WERI-Rb-1 (cell line): ENCODE measurements at regions not wholly inside any gene's neighbourhood (a gene's known extent, or its start where the extent isn't known, plus 50 kb on each side); places are given as distances from the start of the nearest gene placed in this dataset.
"Not testable (repeated sequence)": the region's sequence is repeated elsewhere in the genome, so short reads cannot be mapped to it uniquely, and the experiment has no call there.

Experiments used
- DNase-seq: peaks from one replicate; pipeline ENCODE4 v3.0.0-alpha.2; 2020
- H3K27ac ChIP-seq: fragments of 250-450 bp; sonication (Bioruptor Pico); 2 replicates; pipeline ENCODE4 v1.5.1; 2020; ENCODE audit warnings: mild to moderate bottlenecking, moderate library complexity
- H3K27me3 ChIP-seq: fragments of 250-450 bp; sonication (Bioruptor Pico); 2 replicates; pipeline ENCODE4 v1.5.1; 2021; ENCODE audit warnings: mild to moderate bottlenecking, low read depth, moderate library complexity; ENCODE audit not compliant: insufficient read depth, severe bottlenecking
- H3K36me3 ChIP-seq: fragments of 250-450 bp; sonication (Bioruptor Pico); 2 replicates; pipeline ENCODE4 v1.5.1; 2020; ENCODE audit warnings: mild to moderate bottlenecking, moderate library complexity
- H3K4me3 ChIP-seq: 2 replicates; pipeline ENCODE4 v1.5.1; 2011; ENCODE audit warnings: low read depth, mild to moderate bottlenecking, control low read depth, low read length
- H3K9me3 ChIP-seq: fragments of 250-450 bp; sonication (Bioruptor Pico); 2 replicates; pipeline ENCODE4 v1.5.1; 2021; ENCODE audit warnings: mild to moderate bottlenecking, moderate library complexity; ENCODE audit not compliant: severe bottlenecking
- TF ChIP-seq, protein P1 (sequence below): IDR thresholded peaks from 2 replicates; pipeline ENCODE4 v1.5.1; 2011; ENCODE audit warnings: low read depth, mild to moderate bottlenecking, control low read depth, inconsistent platforms, low read length

DNA sequence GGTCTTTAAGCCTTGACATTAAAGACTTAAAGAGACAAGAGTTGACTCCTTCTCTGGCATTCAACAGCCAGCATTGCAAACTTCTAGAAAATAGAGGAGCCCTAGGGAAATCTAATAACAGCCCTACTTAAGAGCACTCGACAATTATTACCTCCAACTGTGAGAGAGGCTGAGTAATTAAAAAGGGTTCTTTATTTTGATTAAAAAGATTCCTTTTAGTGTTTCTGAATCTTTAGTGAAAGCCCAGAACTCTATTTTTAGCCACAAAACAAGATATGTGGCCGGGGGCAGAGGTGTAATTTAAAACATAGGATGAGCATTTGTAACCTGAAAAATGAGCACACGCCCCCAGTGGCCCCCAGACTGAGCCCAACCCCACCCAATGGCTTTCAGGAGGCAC lies 222.3 kb downstream of the SMAD2 start:
- TF ChIP-seq, protein P1, sequence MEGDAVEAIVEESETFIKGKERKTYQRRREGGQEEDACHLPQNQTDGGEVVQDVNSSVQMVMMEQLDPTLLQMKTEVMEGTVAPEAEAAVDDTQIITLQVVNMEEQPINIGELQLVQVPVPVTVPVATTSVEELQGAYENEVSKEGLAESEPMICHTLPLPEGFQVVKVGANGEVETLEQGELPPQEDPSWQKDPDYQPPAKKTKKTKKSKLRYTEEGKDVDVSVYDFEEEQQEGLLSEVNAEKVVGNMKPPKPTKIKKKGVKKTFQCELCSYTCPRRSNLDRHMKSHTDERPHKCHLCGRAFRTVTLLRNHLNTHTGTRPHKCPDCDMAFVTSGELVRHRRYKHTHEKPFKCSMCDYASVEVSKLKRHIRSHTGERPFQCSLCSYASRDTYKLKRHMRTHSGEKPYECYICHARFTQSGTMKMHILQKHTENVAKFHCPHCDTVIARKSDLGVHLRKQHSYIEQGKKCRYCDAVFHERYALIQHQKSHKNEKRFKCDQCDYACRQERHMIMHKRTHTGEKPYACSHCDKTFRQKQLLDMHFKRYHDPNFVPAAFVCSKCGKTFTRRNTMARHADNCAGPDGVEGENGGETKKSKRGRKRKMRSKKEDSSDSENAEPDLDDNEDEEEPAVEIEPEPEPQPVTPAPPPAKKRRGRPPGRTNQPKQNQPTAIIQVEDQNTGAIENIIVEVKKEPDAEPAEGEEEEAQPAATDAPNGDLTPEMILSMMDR, result no peak
- Histone ChIP-seq H3K9me3 (no peaks in the 10 kb centered on the region), H3K27ac (peak overlapping the region; percentile 5; the same call in 1 of the 2 replicates), H3K27me3 (no peaks in the 10 kb centered on the region), H3K4me3 (no peak overlapping the region), H3K36me3 (no peaks in the 10 kb centered on the region)
- no peak for DNase-seq

DNA sequence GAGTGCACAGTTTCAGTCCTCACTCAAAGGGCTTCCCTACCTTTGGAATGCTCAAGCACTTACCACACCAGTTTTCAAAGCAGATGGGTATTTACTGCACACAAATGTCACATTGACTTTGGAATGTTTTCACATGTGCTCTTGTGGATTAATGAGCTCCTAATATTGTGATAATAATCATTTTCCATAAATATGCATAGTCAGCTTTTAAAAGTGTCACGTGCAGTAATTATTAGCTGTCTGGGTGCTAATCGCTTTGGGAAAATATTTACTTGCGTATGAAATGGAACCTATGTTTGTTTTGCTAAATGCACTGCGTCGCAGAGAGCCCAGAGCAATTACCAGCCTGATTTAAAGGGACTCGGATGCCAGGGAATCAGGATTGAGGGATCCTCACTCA lies 229.3 kb downstream of the SMAD2 start:
- Histone ChIP-seq H3K36me3 (no peaks in the 10 kb centered on the region), H3K27me3 (no peaks in the 10 kb centered on the region), H3K27ac (no peak overlapping the region), H3K9me3 (no peaks in the 10 kb centered on the region), H3K4me3 (no peak overlapping the region)
- TF ChIP-seq, protein P1, result no peak
- DNase-seq, result no peak

DNA sequence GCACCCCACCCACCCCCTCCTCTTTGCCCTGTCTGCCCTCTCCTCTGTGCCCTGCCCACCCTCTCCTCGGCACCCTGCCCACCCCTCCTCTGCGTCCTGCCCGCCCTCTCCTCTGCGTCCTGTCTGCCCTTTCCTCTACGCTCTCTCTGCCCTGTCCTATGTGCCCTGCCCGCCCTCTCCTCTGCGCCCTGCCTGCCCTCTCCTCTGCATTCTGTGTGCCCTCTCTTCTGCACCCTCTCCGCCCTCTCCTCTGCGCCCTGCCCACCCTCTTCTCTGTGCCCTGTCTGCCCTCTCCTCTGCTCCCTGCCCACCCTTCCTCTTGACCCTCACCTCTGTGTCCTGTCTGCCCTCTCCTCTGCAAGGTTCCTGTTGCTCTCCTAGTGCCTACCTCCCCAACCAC lies 233.6 kb downstream of the SMAD2 start:
- no peaks in the 10 kb centered on the region for H3K9me3 ChIP-seq
- H3K4me3 ChIP-seq, result no peak overlapping the region
- TF ChIP-seq, protein P1, result no peak
- DNase-seq, result no peak
- no peaks in the 10 kb centered on the region for H3K36me3 ChIP-seq
- H3K27ac ChIP-seq, result no peak overlapping the region
- no peaks in the 10 kb centered on the region for H3K27me3 ChIP-seq

DNA sequence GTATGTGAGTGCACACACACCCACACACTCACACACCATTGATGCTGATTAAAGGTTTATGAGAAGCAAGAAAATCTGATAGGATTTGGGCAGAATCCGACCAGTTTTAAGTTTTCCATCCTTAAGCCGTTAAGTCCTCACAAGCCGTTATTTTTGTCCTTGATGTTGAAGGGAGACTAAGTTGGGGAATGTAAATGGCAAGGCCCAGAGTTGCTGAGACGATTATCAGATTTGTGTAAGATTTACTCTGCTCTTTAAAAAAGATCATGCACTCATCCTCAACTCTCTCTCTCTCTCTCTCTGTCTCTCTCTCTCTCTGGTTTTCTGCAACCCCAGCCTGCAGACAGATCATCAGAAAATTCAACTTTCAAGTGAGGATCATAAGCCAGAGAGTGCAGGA lies 238.8 kb downstream of the SMAD2 start:
- H3K9me3 ChIP-seq, result no peaks in the 10 kb centered on the region
- H3K27ac ChIP-seq, result peak overlapping the region; percentile 49
- TF ChIP-seq, protein P1, result no peak
- H3K36me3 ChIP-seq, result no peaks in the 10 kb centered on the region
- peak overlapping the region; percentile 3; the same call in 1 of the 2 replicates for H3K4me3 ChIP-seq
- peak; percentile 62 for DNase-seq
- no peaks in the 10 kb centered on the region for H3K27me3 ChIP-seq

- H3K27me3 ChIP-seq, result not testable (repeated sequence)
Measured at GRCh38 chr18:47690778-47691177, 239.7 kb downstream of the SMAD2 start.

DNA sequence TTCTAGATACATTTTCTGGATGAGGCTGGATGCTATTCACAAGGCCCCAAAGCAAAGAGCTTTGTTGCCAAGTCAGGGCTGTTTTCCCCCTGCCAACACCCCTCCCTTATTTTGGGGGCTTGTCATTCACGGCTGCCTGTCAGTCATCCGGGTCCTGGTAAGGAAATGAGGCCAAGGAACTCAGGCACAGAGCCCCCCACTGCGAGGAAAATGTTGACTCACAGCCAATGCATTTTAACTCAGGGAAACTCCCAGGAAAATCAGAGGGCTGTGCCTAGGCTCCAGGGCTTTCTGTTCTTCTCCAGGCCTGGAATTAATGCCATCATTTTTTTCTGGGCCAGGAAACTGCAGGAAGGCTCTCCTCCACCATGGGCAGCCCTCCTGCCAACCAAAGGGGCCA lies 241.1 kb downstream of the SMAD2 start:
- TF ChIP-seq, protein P1, result no peak
- no peak overlapping the region for H3K27ac ChIP-seq

More at GRCh38 chr18:47690778-47691177, 239.7 kb downstream of the SMAD2 start:
- H3K27ac ChIP-seq, result peak overlapping the region; percentile 49
- DNase-seq, result peak; percentile 51
- H3K4me3 ChIP-seq, H3K36me3 ChIP-seq, H3K9me3 ChIP-seq: not testable (repeated sequence)

More for the DNA sequence above, 241.1 kb downstream of the SMAD2 start:
- no peaks in the 10 kb centered on the region for H3K9me3 ChIP-seq
- H3K36me3 ChIP-seq, result no peaks in the 10 kb centered on the region
- DNase-seq, result no peak
- no peaks in the 10 kb centered on the region for H3K27me3 ChIP-seq
- H3K4me3 ChIP-seq, result no peak overlapping the region
